Astrocyte (in vitro differentiated cells and primary cell): ENCODE measurements at regions not wholly inside any gene's neighbourhood (a gene's known extent, or its start where the extent isn't known, plus 50 kb on each side); places are given as distances from the start of the nearest gene placed in this dataset.

Experiments used
- EZH2 ChIP-seq: IDR thresholded peaks from 2 replicates; pipeline ENCODE4 v1.6.1; 2012; ENCODE audit warnings: mild to moderate bottlenecking, low read length, inconsistent platforms; ENCODE audit not compliant: insufficient read depth
- TF ChIP-seq, protein P1 (sequence below): IDR thresholded peaks from 2 replicates; pipeline ENCODE4 v1.5.1; 2011; ENCODE audit warnings: low read depth, mild to moderate bottlenecking, inconsistent platforms, low read length, moderate library complexity; ENCODE audit not compliant: insufficient read depth

DNA sequence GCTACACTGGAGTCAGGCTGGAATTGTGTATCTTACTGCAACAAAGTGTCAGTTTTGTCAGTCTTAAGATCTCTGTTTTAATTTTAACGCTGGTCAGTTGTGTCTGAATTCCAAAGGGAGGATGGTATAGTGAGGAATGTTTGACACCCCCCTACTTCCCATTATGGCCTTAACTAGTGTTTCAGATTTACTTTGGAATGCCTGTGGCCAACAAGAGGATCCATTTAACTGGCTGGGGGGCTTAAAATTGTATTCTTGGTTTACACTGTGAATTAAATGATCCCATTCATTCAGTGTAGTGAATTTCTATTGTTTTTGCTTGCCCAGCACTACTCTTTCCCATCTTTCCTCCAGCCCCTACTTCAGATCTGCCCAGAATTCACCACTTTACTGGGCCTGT lies 75.8 kb upstream of the IQCM start:
- TF ChIP-seq, protein P1, sequence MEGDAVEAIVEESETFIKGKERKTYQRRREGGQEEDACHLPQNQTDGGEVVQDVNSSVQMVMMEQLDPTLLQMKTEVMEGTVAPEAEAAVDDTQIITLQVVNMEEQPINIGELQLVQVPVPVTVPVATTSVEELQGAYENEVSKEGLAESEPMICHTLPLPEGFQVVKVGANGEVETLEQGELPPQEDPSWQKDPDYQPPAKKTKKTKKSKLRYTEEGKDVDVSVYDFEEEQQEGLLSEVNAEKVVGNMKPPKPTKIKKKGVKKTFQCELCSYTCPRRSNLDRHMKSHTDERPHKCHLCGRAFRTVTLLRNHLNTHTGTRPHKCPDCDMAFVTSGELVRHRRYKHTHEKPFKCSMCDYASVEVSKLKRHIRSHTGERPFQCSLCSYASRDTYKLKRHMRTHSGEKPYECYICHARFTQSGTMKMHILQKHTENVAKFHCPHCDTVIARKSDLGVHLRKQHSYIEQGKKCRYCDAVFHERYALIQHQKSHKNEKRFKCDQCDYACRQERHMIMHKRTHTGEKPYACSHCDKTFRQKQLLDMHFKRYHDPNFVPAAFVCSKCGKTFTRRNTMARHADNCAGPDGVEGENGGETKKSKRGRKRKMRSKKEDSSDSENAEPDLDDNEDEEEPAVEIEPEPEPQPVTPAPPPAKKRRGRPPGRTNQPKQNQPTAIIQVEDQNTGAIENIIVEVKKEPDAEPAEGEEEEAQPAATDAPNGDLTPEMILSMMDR: no peak
- TF ChIP-seq EZH2: no peak
